ENCODE measurements at regions not wholly inside any gene's neighbourhood (a gene's known extent, or its start where the extent isn't known, plus 50 kb on each side); places are given as distances from the start of the nearest gene placed in this dataset.

GRCh38 chr2:45282646-45283045, 273.4 kb upstream of the SIX2 start:
- Histone ChIP-seq H3K4me1 (ENCODE audit: control insufficient read depth, insufficient read depth, low read length) (no peaks in the 10 kb centered on the region; the same call in 1 of the 2 replicates), H3K9me3 (ENCODE audit: control insufficient read depth, insufficient read depth, low read depth, low read length) (no peaks in the 10 kb centered on the region), H3K36me3 (ENCODE audit: control insufficient read depth in 2 of 2, insufficient read depth in 1 of 2, low read length in 2 of 2) (no peaks in the 10 kb centered on the region), H3K4me3 (ENCODE audit: low read depth, low read length) (no peak overlapping the region), H3K27ac (ENCODE audit: extremely low read depth, low read depth, low read length) (no peak overlapping the region)
- no peak for TF ChIP-seq ZNF473 (tag by site-specific recombination; IDR thresholded peaks at IDR 0.05)
- POLR2A ChIA-PET: no interaction called here
- CTCF ChIA-PET: interaction anchor here (0.7 kb wide), 1 partner anchor 1758 kb away, joined by 3 read pairs; no protein-coding TSS in a partner anchor

- Histone ChIP-seq H3K36me3 (ENCODE audit: control insufficient read depth in 2 of 2, insufficient read depth in 1 of 2, low read length in 2 of 2) (no peaks in the 10 kb centered on the region), H3K27ac (ENCODE audit: extremely low read depth, low read depth, low read length) (no peak overlapping the region), H3K4me3 (ENCODE audit: low read depth, low read length) (no peak overlapping the region), H3K4me1 (ENCODE audit: control insufficient read depth, insufficient read depth, low read length) (no peaks in the 10 kb centered on the region; the same call in 1 of the 2 replicates), H3K9me3 (ENCODE audit: control insufficient read depth, insufficient read depth, low read depth, low read length) (no peaks in the 10 kb centered on the region)
- TF ChIP-seq, protein P1, sequence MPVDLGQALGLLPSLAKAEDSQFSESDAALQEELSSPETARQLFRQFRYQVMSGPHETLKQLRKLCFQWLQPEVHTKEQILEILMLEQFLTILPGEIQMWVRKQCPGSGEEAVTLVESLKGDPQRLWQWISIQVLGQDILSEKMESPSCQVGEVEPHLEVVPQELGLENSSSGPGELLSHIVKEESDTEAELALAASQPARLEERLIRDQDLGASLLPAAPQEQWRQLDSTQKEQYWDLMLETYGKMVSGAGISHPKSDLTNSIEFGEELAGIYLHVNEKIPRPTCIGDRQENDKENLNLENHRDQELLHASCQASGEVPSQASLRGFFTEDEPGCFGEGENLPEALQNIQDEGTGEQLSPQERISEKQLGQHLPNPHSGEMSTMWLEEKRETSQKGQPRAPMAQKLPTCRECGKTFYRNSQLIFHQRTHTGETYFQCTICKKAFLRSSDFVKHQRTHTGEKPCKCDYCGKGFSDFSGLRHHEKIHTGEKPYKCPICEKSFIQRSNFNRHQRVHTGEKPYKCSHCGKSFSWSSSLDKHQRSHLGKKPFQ (tag by site-specific recombination; IDR thresholded peaks at IDR 0.05): no peak
- TF ChIP-seq ZNF121 (tag by site-specific recombination; IDR thresholded peaks at IDR 0.05) (no peak), ZNF670 (tag by site-specific recombination; IDR thresholded peaks at IDR 0.05; ENCODE audit: low read depth) (no peak), SP7 (tag by site-specific recombination; IDR thresholded peaks at IDR 0.05) (no peak), ZNF132 (tag by site-specific recombination; IDR thresholded peaks at IDR 0.05; ENCODE audit: borderline replicate concordance) (no peak), ZNF274 (IDR thresholded peaks at IDR 0.05; ENCODE audit: low read length) (no peak), ZNF274 (tag by site-specific recombination; IDR thresholded peaks at IDR 0.05; ENCODE audit: borderline replicate concordance) (no peak), ZNF664 (tag by site-specific recombination; IDR thresholded peaks at IDR 0.05) (no peak), ZNF701 (tag by site-specific recombination; IDR thresholded peaks at IDR 0.05) (no peak), MEIS1 (CRISPR knock-in tag; IDR thresholded peaks at IDR 0.05; ENCODE audit: borderline replicate concordance) (no peak), TRIM28 (IDR thresholded peaks at IDR 0.05; ENCODE audit: borderline replicate concordance, low read length) (no peak), ZSCAN5A (tag by site-specific recombination; IDR thresholded peaks at IDR 0.05) (no peak)
- TF ChIP-seq, protein P2, sequence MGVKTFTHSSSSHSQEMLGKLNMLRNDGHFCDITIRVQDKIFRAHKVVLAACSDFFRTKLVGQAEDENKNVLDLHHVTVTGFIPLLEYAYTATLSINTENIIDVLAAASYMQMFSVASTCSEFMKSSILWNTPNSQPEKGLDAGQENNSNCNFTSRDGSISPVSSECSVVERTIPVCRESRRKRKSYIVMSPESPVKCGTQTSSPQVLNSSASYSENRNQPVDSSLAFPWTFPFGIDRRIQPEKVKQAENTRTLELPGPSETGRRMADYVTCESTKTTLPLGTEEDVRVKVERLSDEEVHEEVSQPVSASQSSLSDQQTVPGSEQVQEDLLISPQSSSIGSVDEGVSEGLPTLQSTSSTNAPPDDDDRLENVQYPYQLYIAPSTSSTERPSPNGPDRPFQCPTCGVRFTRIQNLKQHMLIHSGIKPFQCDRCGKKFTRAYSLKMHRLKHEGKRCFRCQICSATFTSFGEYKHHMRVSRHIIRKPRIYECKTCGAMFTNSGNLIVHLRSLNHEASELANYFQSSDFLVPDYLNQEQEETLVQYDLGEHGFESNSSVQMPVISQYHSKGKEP (tag by site-specific recombination; IDR thresholded peaks at IDR 0.05): no peak
- TF ChIP-seq, protein P3, sequence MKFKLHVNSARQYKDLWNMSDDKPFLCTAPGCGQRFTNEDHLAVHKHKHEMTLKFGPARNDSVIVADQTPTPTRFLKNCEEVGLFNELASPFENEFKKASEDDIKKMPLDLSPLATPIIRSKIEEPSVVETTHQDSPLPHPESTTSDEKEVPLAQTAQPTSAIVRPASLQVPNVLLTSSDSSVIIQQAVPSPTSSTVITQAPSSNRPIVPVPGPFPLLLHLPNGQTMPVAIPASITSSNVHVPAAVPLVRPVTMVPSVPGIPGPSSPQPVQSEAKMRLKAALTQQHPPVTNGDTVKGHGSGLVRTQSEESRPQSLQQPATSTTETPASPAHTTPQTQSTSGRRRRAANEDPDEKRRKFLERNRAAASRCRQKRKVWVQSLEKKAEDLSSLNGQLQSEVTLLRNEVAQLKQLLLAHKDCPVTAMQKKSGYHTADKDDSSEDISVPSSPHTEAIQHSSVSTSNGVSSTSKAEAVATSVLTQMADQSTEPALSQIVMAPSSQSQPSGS (tag by site-specific recombination; IDR thresholded peaks at IDR 0.05; ENCODE audit: low read depth): no peak
- TF ChIP-seq, protein P4, sequence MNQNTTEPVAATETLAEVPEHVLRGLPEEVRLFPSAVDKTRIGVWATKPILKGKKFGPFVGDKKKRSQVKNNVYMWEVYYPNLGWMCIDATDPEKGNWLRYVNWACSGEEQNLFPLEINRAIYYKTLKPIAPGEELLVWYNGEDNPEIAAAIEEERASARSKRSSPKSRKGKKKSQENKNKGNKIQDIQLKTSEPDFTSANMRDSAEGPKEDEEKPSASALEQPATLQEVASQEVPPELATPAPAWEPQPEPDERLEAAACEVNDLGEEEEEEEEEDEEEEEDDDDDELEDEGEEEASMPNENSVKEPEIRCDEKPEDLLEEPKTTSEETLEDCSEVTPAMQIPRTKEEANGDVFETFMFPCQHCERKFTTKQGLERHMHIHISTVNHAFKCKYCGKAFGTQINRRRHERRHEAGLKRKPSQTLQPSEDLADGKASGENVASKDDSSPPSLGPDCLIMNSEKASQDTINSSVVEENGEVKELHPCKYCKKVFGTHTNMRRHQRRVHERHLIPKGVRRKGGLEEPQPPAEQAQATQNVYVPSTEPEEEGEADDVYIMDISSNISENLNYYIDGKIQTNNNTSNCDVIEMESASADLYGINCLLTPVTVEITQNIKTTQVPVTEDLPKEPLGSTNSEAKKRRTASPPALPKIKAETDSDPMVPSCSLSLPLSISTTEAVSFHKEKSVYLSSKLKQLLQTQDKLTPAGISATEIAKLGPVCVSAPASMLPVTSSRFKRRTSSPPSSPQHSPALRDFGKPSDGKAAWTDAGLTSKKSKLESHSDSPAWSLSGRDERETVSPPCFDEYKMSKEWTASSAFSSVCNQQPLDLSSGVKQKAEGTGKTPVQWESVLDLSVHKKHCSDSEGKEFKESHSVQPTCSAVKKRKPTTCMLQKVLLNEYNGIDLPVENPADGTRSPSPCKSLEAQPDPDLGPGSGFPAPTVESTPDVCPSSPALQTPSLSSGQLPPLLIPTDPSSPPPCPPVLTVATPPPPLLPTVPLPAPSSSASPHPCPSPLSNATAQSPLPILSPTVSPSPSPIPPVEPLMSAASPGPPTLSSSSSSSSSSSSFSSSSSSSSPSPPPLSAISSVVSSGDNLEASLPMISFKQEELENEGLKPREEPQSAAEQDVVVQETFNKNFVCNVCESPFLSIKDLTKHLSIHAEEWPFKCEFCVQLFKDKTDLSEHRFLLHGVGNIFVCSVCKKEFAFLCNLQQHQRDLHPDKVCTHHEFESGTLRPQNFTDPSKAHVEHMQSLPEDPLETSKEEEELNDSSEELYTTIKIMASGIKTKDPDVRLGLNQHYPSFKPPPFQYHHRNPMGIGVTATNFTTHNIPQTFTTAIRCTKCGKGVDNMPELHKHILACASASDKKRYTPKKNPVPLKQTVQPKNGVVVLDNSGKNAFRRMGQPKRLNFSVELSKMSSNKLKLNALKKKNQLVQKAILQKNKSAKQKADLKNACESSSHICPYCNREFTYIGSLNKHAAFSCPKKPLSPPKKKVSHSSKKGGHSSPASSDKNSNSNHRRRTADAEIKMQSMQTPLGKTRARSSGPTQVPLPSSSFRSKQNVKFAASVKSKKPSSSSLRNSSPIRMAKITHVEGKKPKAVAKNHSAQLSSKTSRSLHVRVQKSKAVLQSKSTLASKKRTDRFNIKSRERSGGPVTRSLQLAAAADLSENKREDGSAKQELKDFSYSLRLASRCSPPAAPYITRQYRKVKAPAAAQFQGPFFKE (tag by site-specific recombination; IDR thresholded peaks at IDR 0.05; ENCODE audit: borderline replicate concordance): no peak
- ChIA-PET CTCF (interaction anchor here (0.6 kb wide), 1 partner anchor 24 kb away, joined by 4 read pairs; no protein-coding TSS in a partner anchor), POLR2A (no interaction called here)
Measured at GRCh38 chr2:45281311-45281710, 272.1 kb upstream of the SIX2 start.
